ENCODE measurements at regions not wholly inside any gene's neighbourhood (a gene's known extent, or its start where the extent isn't known, plus 50 kb on each side); places are given as distances from the start of the nearest gene placed in this dataset.
"Not testable (repeated sequence)": the region's sequence is repeated elsewhere in the genome, so short reads cannot be mapped to it uniquely, and the experiment has no call there.

- not testable (repeated sequence) for H3K18ac ChIP-seq (ENCODE audit: insufficient read length, low read depth, low read length); H3K79me2 ChIP-seq (ENCODE audit: insufficient read depth, low read length); H3K9ac ChIP-seq (ENCODE audit: extremely low read depth, insufficient read length, low read length); H2BK120ac ChIP-seq (ENCODE audit: low read depth, low read length, poor library complexity, severe bottlenecking); H3K23ac ChIP-seq (ENCODE audit: insufficient read length, low read depth, low read length); H3K27me3 Mint-ChIP-seq (ENCODE audit: low read depth); H2BK15ac ChIP-seq (ENCODE audit: low read depth, low read length); H3K79me1 ChIP-seq (ENCODE audit: insufficient read depth, low read depth, low read length, poor library complexity, severe bottlenecking); H2AK5ac ChIP-seq (ENCODE audit: insufficient read length, low read length); H3T11ph ChIP-seq (ENCODE audit: low read length); H2AFZ ChIP-seq (ENCODE audit: low read length); H3K4me1 ChIP-seq (ENCODE audit: insufficient read depth, low read length); H3K4me1 Mint-ChIP-seq; DNase-seq; H4K5ac ChIP-seq (ENCODE audit: insufficient read length, low read depth, low read length); H2BK20ac ChIP-seq (ENCODE audit: low read depth, low read length, poor library complexity, severe bottlenecking); H3K56ac ChIP-seq (ENCODE audit: insufficient read length, low read depth, low read length); H3K14ac ChIP-seq (ENCODE audit: insufficient read depth, low read length); H4K8ac ChIP-seq (replicated peaks; ENCODE audit: insufficient read length, low read depth, low read length); H3K27ac ChIP-seq (ENCODE audit: insufficient read length, low read depth, low read length); H3K4me3 Mint-ChIP-seq; H3K9me3 ChIP-seq (ENCODE audit: control insufficient read depth, low read depth, low read length); H3K4ac ChIP-seq (ENCODE audit: low read depth, low read length); H3K27ac Mint-ChIP-seq; H4K20me1 ChIP-seq (ENCODE audit: control insufficient read depth, insufficient read depth, insufficient read length); H3K27me3 ChIP-seq (ENCODE audit: insufficient read depth, low read length); H3K4me2 ChIP-seq (ENCODE audit: insufficient read depth, insufficient read length, low read length); H4K91ac ChIP-seq (ENCODE audit: insufficient read length, low read depth, low read length); H3K23me2 ChIP-seq (ENCODE audit: insufficient read length, low read depth, low read length, poor library complexity, severe bottlenecking); H2BK5ac ChIP-seq (ENCODE audit: insufficient read length, low read length); H2BK12ac ChIP-seq (ENCODE audit: insufficient read length, low read depth, low read length)
- WGBS (ENCODE audit: extremely low coverage, insufficient read length, low lambda C conversion rate) = no CpG with 5 or more reads among the region's 34 CpGs
- Mint-ChIP-seq H3K36me3 (ENCODE audit: insufficient read depth in 1 of 3, low read depth in 3 of 3) (peaks cover 5 to 17% (median 6%) of the 10 kb centered on the region in 3 experiments; a peak in 6 of 7 replicates), H3K9me3 (peaks cover 14 to 23% of the 10 kb centered on the region in 2 experiments)
Observed at GRCh38 chr5:42979242-42979641, 60.9 kb downstream of the ANXA2R start.

All from H9 (cell line).